HCT116 (cell line): ENCODE measurements at regions not wholly inside any gene's neighbourhood (a gene's known extent, or its start where the extent isn't known, plus 50 kb on each side); places are given as distances from the start of the nearest gene placed in this dataset.
"Not testable (repeated sequence)": the region's sequence is repeated elsewhere in the genome, so short reads cannot be mapped to it uniquely, and the experiment has no call there.

ENCODE experiments used
- ATAC-seq: fragments of 200-7000 bp; cut with Tn5 transposase; 2 replicates; pipeline ENCODE4 v1.9.1; 2020; ENCODE audit warnings: mild to moderate bottlenecking, moderate library complexity
- BruUV-seq: library from RNA; stranded (reverse); fragments of 400-500 nt; replicated peaks from 2 replicates; lab custom pipeline; 2021; lab: Mats Ljungman, UMichigan
- CTCF ChIA-PET: fragments of 300-600 bp; sonication (Branson Sonifier 250); formaldehyde crosslinking; loops from one replicate; lab custom pipeline; 2021; ENCODE audit warnings: antibody characterized with exemption; lab: Charles Lee
- POLR2A ChIA-PET: fragments of 300-600, 350-600 bp; sonication (Branson Sonifier 250); formaldehyde crosslinking; loops from one replicate; lab custom pipeline; 2021; ENCODE audit warnings: antibody characterized with exemption; lab: Charles Lee
- RAD21 ChIA-PET, 2 experiments: fragments of 300-600 bp; sonication (Branson Sonifier 250); formaldehyde crosslinking; loops; one replicate each; lab custom pipeline; 2023; ENCODE audit warnings: low total read pairs in 2 of 2; ENCODE audit not compliant: uncharacterized antibody in 2 of 2, unreplicated experiment in 2 of 2, low non-redundant PET in 1 of 2; lab: Charles Lee
- DNase-seq: peaks from one replicate; pipeline ENCODE4 v3.0.0-alpha.2; 2010; ENCODE audit warnings: low read depth, low spot score
- H2AFZ ChIP-seq: fragments of 200-600 bp; shearing (Covaris generic), sonication (generic); 2 replicates; pipeline ENCODE4 v1.6.1; 2017; ENCODE audit warnings: low read depth, mixed run types, mixed read lengths, antibody characterized with exemption, low read length; ENCODE audit not compliant: poor library complexity, severe bottlenecking
- H3K27ac ChIP-seq: 2 replicates; pipeline ENCODE4 v1.5.1; 2012; ENCODE audit warnings: low read depth, low read length
- H3K27me3 ChIP-seq: fragments of 200-600 bp; sonication (generic); 2 replicates; pipeline ENCODE4 v1.6.1; 2016; ENCODE audit warnings: mixed run types, low read length, mixed read lengths; ENCODE audit not compliant: insufficient read depth
- H3K36me3 ChIP-seq, 2 experiments: fragments of 200-500 bp in 1 of 2; fragments of 200-600 bp in 1 of 2; sonication (Bioruptor generic) in 1 of 2; sonication (generic) in 1 of 2; 2 replicates each; pipeline versions ENCODE4 v1.5.1 to v1.6.1; 2014 to 2016; ENCODE audit warnings: low read length in 2 of 2, inconsistent platforms in 1 of 2, mixed read lengths in 1 of 2, mixed run types in 1 of 2; ENCODE audit not compliant: insufficient read depth in 2 of 2, control insufficient read depth in 1 of 2
- H3K4me1 ChIP-seq, 2 experiments: fragments of 200-600 bp in 1 of 2; sonication (generic) in 1 of 2; 2 replicates each; pipeline versions ENCODE4 v1.5.1 to v1.6.1; 2012 to 2017; ENCODE audit warnings: low read length in 2 of 2, inconsistent platforms in 1 of 2, mild to moderate bottlenecking in 1 of 2, mixed read lengths in 1 of 2, mixed run types in 1 of 2, moderate library complexity in 1 of 2; ENCODE audit not compliant: insufficient read depth in 2 of 2, control insufficient read depth in 1 of 2
- H3K4me2 ChIP-seq: fragments of 200-600 bp; sonication (generic); 2 replicates; pipeline ENCODE4 v1.6.1; 2017; ENCODE audit warnings: mixed run types, low read length, mixed read lengths
- H3K4me3 ChIP-seq, 2 experiments: fragments of 200-600 bp in 1 of 2; sonication (generic) in 1 of 2; replicated peaks in 1 of 2; 2 replicates each; pipeline ENCODE4 v1.5.1; 2011 to 2016; ENCODE audit warnings: low read length in 2 of 2, control low read depth in 1 of 2, low read depth in 1 of 2, mild to moderate bottlenecking in 1 of 2, mixed read lengths in 1 of 2, mixed run types in 1 of 2
- H3K79me2 ChIP-seq: fragments of 200-600 bp; sonication (generic); 2 replicates; pipeline ENCODE4 v1.6.1; 2017; ENCODE audit warnings: mild to moderate bottlenecking, mixed run types, low read length, moderate library complexity, mixed read lengths; ENCODE audit not compliant: insufficient read depth
- H3K9ac ChIP-seq: fragments of 200-600 bp; sonication (generic); 2 replicates; pipeline ENCODE4 v1.6.1; 2016; ENCODE audit warnings: low read length, mixed read lengths
- H3K9me2 ChIP-seq: fragments of 200-600 bp; sonication (generic), shearing (Covaris generic); 2 replicates; pipeline ENCODE4 v1.6.1; 2017; ENCODE audit warnings: mixed run types, mild to moderate bottlenecking, moderate library complexity; ENCODE audit not compliant: insufficient read depth
- H3K9me3 ChIP-seq, 2 experiments: fragments of 200-500 bp in 1 of 2; fragments of 200-600 bp in 1 of 2; sonication (Bioruptor generic) in 1 of 2; sonication (generic) in 1 of 2; 2 replicates each; pipeline ENCODE4 v1.6.1; 2014 to 2017; ENCODE audit warnings: low read length in 2 of 2, mixed read lengths in 2 of 2, inconsistent platforms in 1 of 2, low read depth in 1 of 2, mild to moderate bottlenecking in 1 of 2, mixed run types in 1 of 2, moderate library complexity in 1 of 2; ENCODE audit not compliant: control insufficient read depth in 1 of 2, insufficient read depth in 1 of 2
- H4K20me1 ChIP-seq: fragments of 200-600 bp; sonication (generic), shearing (Covaris generic); 2 replicates; pipeline ENCODE4 v1.6.1; 2017; ENCODE audit warnings: mixed run types, mild to moderate bottlenecking, moderate library complexity; ENCODE audit not compliant: insufficient read depth
- intact Hi-C: fragments of 100-400 bp; cut with micrococcal nuclease; formaldehyde crosslinking; loops from 2 replicates; pipeline ENCODE4 v1.10.0; 2022
- TF ChIP-seq, protein P1 (sequence below): IDR thresholded peaks from 2 replicates; pipeline ENCODE4 v1.6.1; 2012; ENCODE audit warnings: low read depth

DNA sequence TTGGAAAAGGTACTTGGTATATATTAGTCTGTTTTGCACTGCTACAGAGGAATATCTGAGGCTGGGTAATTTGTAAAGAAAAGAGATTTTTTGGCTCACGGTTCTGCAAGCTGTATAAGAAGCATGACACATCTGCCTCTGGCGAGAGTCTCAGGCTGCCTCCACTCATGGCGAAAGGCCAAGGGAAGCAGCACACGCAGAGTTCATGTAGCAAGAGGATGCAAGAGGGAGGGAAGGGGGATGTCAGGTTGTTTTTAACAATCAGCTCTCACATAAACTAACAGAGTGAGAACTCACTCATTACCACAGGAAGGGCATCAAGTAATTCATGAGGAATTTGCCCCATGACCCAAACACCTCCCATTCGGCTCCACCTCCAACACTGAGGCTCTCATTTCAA lies 484.8 kb upstream of the DPP6 start:
- Histone ChIP-seq H3K9me2 (no peaks in the 10 kb centered on the region), H3K4me2 (no peak overlapping the region), H3K4me3 (no peak overlapping the region), H3K79me2 (no peaks in the 10 kb centered on the region), H3K9ac (no peak overlapping the region), H3K27ac (no peak overlapping the region), H4K20me1 (no peaks in the 10 kb centered on the region), H3K36me3 (no peaks in the 10 kb centered on the region), H3K9me3 (peaks cover 0 to 4% of the 10 kb centered on the region in 2 experiments; a peak in 2 of 4 replicates), H2AFZ (no peak overlapping the region), H3K4me1 (no peaks in the 10 kb centered on the region), H3K27me3 (no peaks in the 10 kb centered on the region)
- intact Hi-C loops, result no loop called here
- TF ChIP-seq, protein P1, sequence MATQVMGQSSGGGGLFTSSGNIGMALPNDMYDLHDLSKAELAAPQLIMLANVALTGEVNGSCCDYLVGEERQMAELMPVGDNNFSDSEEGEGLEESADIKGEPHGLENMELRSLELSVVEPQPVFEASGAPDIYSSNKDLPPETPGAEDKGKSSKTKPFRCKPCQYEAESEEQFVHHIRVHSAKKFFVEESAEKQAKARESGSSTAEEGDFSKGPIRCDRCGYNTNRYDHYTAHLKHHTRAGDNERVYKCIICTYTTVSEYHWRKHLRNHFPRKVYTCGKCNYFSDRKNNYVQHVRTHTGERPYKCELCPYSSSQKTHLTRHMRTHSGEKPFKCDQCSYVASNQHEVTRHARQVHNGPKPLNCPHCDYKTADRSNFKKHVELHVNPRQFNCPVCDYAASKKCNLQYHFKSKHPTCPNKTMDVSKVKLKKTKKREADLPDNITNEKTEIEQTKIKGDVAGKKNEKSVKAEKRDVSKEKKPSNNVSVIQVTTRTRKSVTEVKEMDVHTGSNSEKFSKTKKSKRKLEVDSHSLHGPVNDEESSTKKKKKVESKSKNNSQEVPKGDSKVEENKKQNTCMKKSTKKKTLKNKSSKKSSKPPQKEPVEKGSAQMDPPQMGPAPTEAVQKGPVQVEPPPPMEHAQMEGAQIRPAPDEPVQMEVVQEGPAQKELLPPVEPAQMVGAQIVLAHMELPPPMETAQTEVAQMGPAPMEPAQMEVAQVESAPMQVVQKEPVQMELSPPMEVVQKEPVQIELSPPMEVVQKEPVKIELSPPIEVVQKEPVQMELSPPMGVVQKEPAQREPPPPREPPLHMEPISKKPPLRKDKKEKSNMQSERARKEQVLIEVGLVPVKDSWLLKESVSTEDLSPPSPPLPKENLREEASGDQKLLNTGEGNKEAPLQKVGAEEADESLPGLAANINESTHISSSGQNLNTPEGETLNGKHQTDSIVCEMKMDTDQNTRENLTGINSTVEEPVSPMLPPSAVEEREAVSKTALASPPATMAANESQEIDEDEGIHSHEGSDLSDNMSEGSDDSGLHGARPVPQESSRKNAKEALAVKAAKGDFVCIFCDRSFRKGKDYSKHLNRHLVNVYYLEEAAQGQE, result no peak
- no TSS peak for BruUV-seq
- ChIA-PET RAD21 (no interaction called here), CTCF (no interaction called here), POLR2A (no interaction called here)
- ATAC-seq (no peak), DNase-seq (no peak)

DNA sequence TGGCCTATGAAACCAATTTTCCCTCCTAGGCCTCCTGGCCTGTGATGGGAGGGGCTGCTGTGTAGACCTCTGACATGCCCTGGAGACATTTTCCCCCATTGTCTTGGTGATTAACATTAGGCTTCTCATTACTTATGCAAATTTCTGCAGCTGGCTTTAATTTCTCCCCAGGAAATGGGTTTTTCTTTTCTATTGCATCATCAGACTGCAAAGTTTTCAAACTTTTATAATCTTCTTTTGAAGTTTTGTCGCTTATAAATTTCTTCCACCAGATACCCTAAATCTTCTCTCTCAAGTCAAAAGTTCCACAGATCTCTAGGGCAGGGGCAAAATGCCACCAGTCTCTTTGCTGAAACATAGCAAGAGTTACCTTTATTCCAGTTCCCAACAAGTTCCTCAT lies 482.7 kb upstream of the DPP6 start:
- BruUV-seq, H3K27ac ChIP-seq, ATAC-seq, CTCF ChIA-PET, H3K79me2 ChIP-seq, H3K27me3 ChIP-seq, H3K36me3 ChIP-seq, intact Hi-C loops, RAD21 ChIA-PET, H3K9me3 ChIP-seq, H3K4me3 ChIP-seq, H2AFZ ChIP-seq, POLR2A ChIA-PET, H3K4me2 ChIP-seq, H4K20me1 ChIP-seq, H3K9ac ChIP-seq, H3K9me2 ChIP-seq, DNase-seq, H3K4me1 ChIP-seq: not testable (repeated sequence)
